HepG2 (cell line): ENCODE measurements at regions not wholly inside any gene's neighbourhood (a gene's known extent, or its start where the extent isn't known, plus 50 kb on each side); places are given as distances from the start of the nearest gene placed in this dataset.
"Not testable (repeated sequence)": the region's sequence is repeated elsewhere in the genome, so short reads cannot be mapped to it uniquely, and the experiment has no call there.

Experiments used
- EZH2 ChIP-seq: conservative IDR thresholded peaks from 2 replicates; pipeline ENCODE4 v1.6.1; 2012; ENCODE audit warnings: mild to moderate bottlenecking, low read depth, low read length, moderate library complexity
- MTA1 ChIP-seq: sonication (generic); formaldehyde crosslinking; IDR thresholded peaks from 2 replicates; pipeline ENCODE4 v1.4.0; 2020; ENCODE audit warnings: missing genetic modification reagents, mild to moderate bottlenecking, borderline replicate concordance
- NBN ChIP-seq: fragments of 450-650 bp; conservative IDR thresholded peaks from 2 replicates; pipeline ENCODE4 v1.6.1; 2017
- NFE2L1 ChIP-seq: sonication (generic); formaldehyde crosslinking; IDR thresholded peaks from 2 replicates; pipeline ENCODE4 v1.4.0; 2020; ENCODE audit warnings: missing genetic modification reagents, mild to moderate bottlenecking, borderline replicate concordance
- POLR2AphosphoS5 ChIP-seq: IDR thresholded peaks from 2 replicates; pipeline ENCODE4 v1.6.1; 2012; ENCODE audit warnings: low read depth, low read length
- SRSF9 ChIP-seq: fragments of 200-400 bp; formaldehyde crosslinking; IDR thresholded peaks from 2 replicates; pipeline ENCODE4 v1.6.1; 2018; ENCODE audit warnings: borderline replicate concordance, mild to moderate bottlenecking, low read depth, low read length; ENCODE audit not compliant: insufficient read depth, poor library complexity, severe bottlenecking
- TRIM24 ChIP-seq: sonication (generic); formaldehyde crosslinking; IDR thresholded peaks from 2 replicates; pipeline ENCODE4 v1.8.0; 2022; ENCODE audit warnings: mild to moderate bottlenecking, missing genetic modification reagents
- ZNF772 ChIP-seq: sonication (generic); formaldehyde crosslinking; IDR thresholded peaks from 2 replicates; pipeline ENCODE4 v1.5.0; 2020; ENCODE audit warnings: mild to moderate bottlenecking, missing genetic modification reagents
- ZNF780A ChIP-seq: sonication (generic); formaldehyde crosslinking; IDR thresholded peaks from 2 replicates; pipeline ENCODE4 v1.8.0; 2022; ENCODE audit warnings: mild to moderate bottlenecking, missing genetic modification reagents, moderate library complexity
- TF ChIP-seq, protein P1 (sequence below): sonication (generic); formaldehyde crosslinking; IDR thresholded peaks from 2 replicates; pipeline ENCODE4 v1.5.0; 2020; ENCODE audit warnings: mild to moderate bottlenecking, missing genetic modification reagents, moderate library complexity

DNA sequence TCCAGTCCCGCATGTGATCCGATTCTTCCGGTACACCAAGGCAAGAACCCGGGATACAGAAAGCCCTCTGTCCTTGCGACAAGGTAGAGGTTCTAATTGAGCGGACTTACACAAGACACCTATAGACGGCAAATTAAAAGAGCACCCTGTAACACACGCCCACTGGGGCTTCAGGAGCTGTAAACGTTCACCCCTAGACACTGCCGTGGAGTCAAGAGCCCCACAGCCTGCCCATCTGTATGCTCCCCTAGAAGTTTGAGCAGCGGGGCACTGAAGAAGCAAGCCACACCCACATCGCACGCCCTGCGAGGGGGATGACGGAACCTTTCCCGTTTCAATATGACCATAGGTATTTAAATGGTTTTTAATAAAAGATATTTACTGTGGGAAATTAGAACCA is 696.3 kb upstream of the MMS22L start:
- not testable (repeated sequence) for TF ChIP-seq NBN; ZNF772 (CRISPR knock-in tag); ZNF780A (CRISPR knock-in tag); POLR2AphosphoS5; MTA1 (CRISPR knock-in tag); SRSF9; NFE2L1 (CRISPR knock-in tag); TRIM24 (CRISPR knock-in tag); EZH2
- TF ChIP-seq, protein P1, sequence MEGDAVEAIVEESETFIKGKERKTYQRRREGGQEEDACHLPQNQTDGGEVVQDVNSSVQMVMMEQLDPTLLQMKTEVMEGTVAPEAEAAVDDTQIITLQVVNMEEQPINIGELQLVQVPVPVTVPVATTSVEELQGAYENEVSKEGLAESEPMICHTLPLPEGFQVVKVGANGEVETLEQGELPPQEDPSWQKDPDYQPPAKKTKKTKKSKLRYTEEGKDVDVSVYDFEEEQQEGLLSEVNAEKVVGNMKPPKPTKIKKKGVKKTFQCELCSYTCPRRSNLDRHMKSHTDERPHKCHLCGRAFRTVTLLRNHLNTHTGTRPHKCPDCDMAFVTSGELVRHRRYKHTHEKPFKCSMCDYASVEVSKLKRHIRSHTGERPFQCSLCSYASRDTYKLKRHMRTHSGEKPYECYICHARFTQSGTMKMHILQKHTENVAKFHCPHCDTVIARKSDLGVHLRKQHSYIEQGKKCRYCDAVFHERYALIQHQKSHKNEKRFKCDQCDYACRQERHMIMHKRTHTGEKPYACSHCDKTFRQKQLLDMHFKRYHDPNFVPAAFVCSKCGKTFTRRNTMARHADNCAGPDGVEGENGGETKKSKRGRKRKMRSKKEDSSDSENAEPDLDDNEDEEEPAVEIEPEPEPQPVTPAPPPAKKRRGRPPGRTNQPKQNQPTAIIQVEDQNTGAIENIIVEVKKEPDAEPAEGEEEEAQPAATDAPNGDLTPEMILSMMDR, result not testable (repeated sequence)
